SK-N-SH treated with all-trans-retinoic acid at 6 μM for 48 hours (cell line): ENCODE measurements at regions not wholly inside any gene's neighbourhood (a gene's known extent, or its start where the extent isn't known, plus 50 kb on each side); places are given as distances from the start of the nearest gene placed in this dataset.

Experiments
- ATAC-seq: fragments of 200-7000 bp; cut with Tn5 transposase; 3 replicates; pipeline ENCODE4 v1.9.1; 2020; ENCODE audit warnings: mild to moderate bottlenecking, moderate library complexity
- BACH2 ChIP-seq: fragments of 250-450 bp; sonication (Bioruptor Pico); IDR thresholded peaks from 2 replicates; pipeline ENCODE4 v1.9.0; 2021; ENCODE audit warnings: mild to moderate bottlenecking, borderline replicate concordance
- CSDC2 ChIP-seq: fragments of 250-450 bp; sonication (Bioruptor Pico); IDR thresholded peaks from 2 replicates; pipeline ENCODE4 v1.5.0; 2020; ENCODE audit warnings: mild to moderate bottlenecking, moderate library complexity
- ESRRG ChIP-seq: fragments of 250-450 bp; sonication (Bioruptor Pico); IDR thresholded peaks from 2 replicates; pipeline ENCODE4 v1.6.1; 2021; ENCODE audit warnings: mild to moderate bottlenecking
- GLIS3 ChIP-seq: fragments of 250-450 bp; sonication (Bioruptor Pico); IDR thresholded peaks from 2 replicates; pipeline ENCODE4 v1.5.0; 2020; ENCODE audit warnings: mild to moderate bottlenecking, moderate library complexity
- ISL1 ChIP-seq: fragments of 250-450 bp; sonication (Bioruptor Pico); IDR thresholded peaks from 2 replicates; pipeline ENCODE4 v2.1.2; 2022; ENCODE audit warnings: mild to moderate bottlenecking, moderate library complexity
- OSR1 ChIP-seq: fragments of 250-450 bp; sonication (Bioruptor Pico); IDR thresholded peaks from 2 replicates; pipeline ENCODE4 v1.8.0; 2022; ENCODE audit warnings: moderate library complexity, mild to moderate bottlenecking, inconsistent platforms
- PPARA ChIP-seq: fragments of 250-450 bp; sonication (Bioruptor Pico); IDR thresholded peaks from 2 replicates; pipeline ENCODE4 v1.5.0; 2020; ENCODE audit warnings: mild to moderate bottlenecking, borderline replicate concordance
- RARB ChIP-seq: fragments of 250-450 bp; sonication (Bioruptor Pico); IDR thresholded peaks from 2 replicates; pipeline ENCODE4 v1.8.0; 2021; ENCODE audit warnings: mild to moderate bottlenecking, moderate library complexity
- SNAI2 ChIP-seq: fragments of 250-450 bp; sonication (Bioruptor Pico); IDR thresholded peaks from 2 replicates; pipeline ENCODE4 v1.5.0; 2020; ENCODE audit warnings: mild to moderate bottlenecking, moderate library complexity
- TCF4 ChIP-seq: fragments of 250-450 bp; sonication (Bioruptor Pico); IDR thresholded peaks from 2 replicates; pipeline ENCODE4 v1.8.0; 2021; ENCODE audit warnings: mild to moderate bottlenecking, moderate library complexity, borderline replicate concordance
- TOX ChIP-seq: fragments of 250-450 bp; sonication (Bioruptor Pico); IDR thresholded peaks from 2 replicates; pipeline ENCODE4 v1.8.0; 2021; ENCODE audit warnings: mild to moderate bottlenecking, moderate library complexity, borderline replicate concordance
- ZC3H10 ChIP-seq: fragments of 250-450 bp; sonication (Bioruptor Pico); IDR thresholded peaks from 2 replicates; pipeline ENCODE4 v1.5.1; 2021; ENCODE audit warnings: mild to moderate bottlenecking, moderate library complexity
- ZFP3 ChIP-seq: fragments of 250-450 bp; sonication (Bioruptor Pico); IDR thresholded peaks from 2 replicates; pipeline ENCODE4 v1.5.0; 2020; ENCODE audit warnings: mild to moderate bottlenecking, moderate library complexity
- ZFP30 ChIP-seq: fragments of 450-650 bp; formaldehyde crosslinking; IDR thresholded peaks from 2 replicates; pipeline ENCODE4 v1.5.0; 2022; ENCODE audit warnings: mild to moderate bottlenecking, moderate library complexity
- ZNF565 ChIP-seq: fragments of 450-650 bp; formaldehyde crosslinking; conservative IDR thresholded peaks from 2 replicates; pipeline ENCODE4 v1.5.0; 2020; ENCODE audit warnings: low read depth, mild to moderate bottlenecking, moderate library complexity
- ZNF70 ChIP-seq: fragments of 450-650 bp; formaldehyde crosslinking; IDR thresholded peaks from 2 replicates; pipeline ENCODE4 v1.5.0; 2020; ENCODE audit warnings: mild to moderate bottlenecking, moderate library complexity
- ZNF8 ChIP-seq: fragments of 450-650 bp; formaldehyde crosslinking; IDR thresholded peaks from 2 replicates; pipeline ENCODE4 v1.5.0; 2020; ENCODE audit warnings: mild to moderate bottlenecking, moderate library complexity
- TF ChIP-seq, protein P1 (sequence below): fragments of 250-450 bp; sonication (Bioruptor Pico); IDR thresholded peaks from 2 replicates; pipeline ENCODE4 v1.8.0; 2020; ENCODE audit warnings: mild to moderate bottlenecking, moderate library complexity, borderline replicate concordance
- TF ChIP-seq, protein P2 (sequence below): fragments of 250-450 bp; sonication (Bioruptor Pico); IDR thresholded peaks from 2 replicates; pipeline ENCODE4 v1.5.1; 2021; ENCODE audit warnings: mild to moderate bottlenecking, moderate library complexity
- TF ChIP-seq, protein P3 (sequence below): fragments of 250-450 bp; sonication (Bioruptor Pico); IDR thresholded peaks from 2 replicates; pipeline ENCODE4 v1.5.1; 2020; ENCODE audit warnings: low read depth, mild to moderate bottlenecking, moderate library complexity
- TF ChIP-seq, protein P4 (sequence below): fragments of 250-450 bp; sonication (Bioruptor Pico); IDR thresholded peaks from 2 replicates; pipeline ENCODE4 v1.5.0; 2020; ENCODE audit warnings: mild to moderate bottlenecking, moderate library complexity
- TF ChIP-seq, protein P5 (sequence below): fragments of 250-450 bp; sonication (Bioruptor Pico); IDR thresholded peaks from 2 replicates; pipeline ENCODE4 v1.8.0; 2021; ENCODE audit warnings: low read depth, mild to moderate bottlenecking, moderate library complexity, borderline replicate concordance

DNA sequence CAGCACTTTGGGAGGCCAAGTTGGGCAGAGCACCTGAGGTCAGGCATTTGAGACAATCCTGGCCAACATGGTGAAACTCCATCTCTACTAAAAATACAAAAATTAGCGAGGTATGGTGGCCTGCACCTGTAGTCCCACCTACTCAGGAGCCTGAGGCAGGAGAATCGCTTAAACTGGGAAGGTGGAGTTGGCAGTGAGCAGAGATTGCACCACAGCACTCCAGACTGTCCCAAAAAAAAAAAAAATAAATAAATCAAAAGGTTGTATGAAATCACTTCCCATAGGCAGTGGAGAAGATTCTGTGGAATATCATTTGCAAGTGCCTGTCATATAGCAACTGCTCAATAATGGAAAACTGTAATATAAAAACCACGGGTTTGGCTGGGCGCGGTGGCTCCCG lies 65.1 kb upstream of the SERBP1 start:
- no peak for TF ChIP-seq TOX (CRISPR knock-in tag)
- TF ChIP-seq ZFP30 (CRISPR knock-in tag), result no peak
- TF ChIP-seq SNAI2 (CRISPR knock-in tag), result no peak
- TF ChIP-seq ESRRG (CRISPR knock-in tag), result no peak
- TF ChIP-seq GLIS3 (CRISPR knock-in tag), result no peak
- no peak for TF ChIP-seq ZNF8 (CRISPR knock-in tag)
- no peak for TF ChIP-seq PPARA (CRISPR knock-in tag)
- no peak for TF ChIP-seq TCF4 (CRISPR knock-in tag)
- TF ChIP-seq, protein P1, sequence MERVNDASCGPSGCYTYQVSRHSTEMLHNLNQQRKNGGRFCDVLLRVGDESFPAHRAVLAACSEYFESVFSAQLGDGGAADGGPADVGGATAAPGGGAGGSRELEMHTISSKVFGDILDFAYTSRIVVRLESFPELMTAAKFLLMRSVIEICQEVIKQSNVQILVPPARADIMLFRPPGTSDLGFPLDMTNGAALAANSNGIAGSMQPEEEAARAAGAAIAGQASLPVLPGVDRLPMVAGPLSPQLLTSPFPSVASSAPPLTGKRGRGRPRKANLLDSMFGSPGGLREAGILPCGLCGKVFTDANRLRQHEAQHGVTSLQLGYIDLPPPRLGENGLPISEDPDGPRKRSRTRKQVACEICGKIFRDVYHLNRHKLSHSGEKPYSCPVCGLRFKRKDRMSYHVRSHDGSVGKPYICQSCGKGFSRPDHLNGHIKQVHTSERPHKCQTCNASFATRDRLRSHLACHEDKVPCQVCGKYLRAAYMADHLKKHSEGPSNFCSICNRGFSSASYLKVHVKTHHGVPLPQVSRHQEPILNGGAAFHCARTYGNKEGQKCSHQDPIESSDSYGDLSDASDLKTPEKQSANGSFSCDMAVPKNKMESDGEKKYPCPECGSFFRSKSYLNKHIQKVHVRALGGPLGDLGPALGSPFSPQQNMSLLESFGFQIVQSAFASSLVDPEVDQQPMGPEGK (CRISPR knock-in tag), result no peak
- no peak for TF ChIP-seq OSR1 (CRISPR knock-in tag)

DNA sequence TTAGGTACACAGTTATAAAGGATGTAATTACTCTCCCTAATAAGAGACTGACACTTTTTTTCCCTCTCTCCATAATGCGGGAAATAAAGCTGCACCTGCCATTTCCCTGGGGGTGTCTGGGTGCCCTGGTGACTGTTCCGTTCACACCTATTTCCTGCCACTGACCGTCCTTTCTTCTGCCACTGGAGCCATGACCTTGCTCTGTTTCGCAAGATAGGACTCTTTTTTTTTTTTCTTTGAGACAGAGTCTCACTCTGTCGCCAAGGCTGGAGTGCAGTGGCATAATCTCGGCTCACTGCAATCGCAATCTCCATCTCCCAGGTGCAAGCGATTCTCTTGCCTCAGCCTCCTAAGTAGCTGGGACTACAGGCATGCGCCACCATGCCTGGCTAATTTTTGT lies 66.1 kb upstream of the SERBP1 start:
- TF ChIP-seq ZFP30 (CRISPR knock-in tag) (no peak), ESRRG (CRISPR knock-in tag) (no peak), BACH2 (CRISPR knock-in tag) (no peak), ZC3H10 (no peak), GLIS3 (CRISPR knock-in tag) (no peak), ZNF565 (no peak), TCF4 (CRISPR knock-in tag) (no peak)
- TF ChIP-seq, protein P1 (CRISPR knock-in tag), result no peak
- TF ChIP-seq, protein P2, sequence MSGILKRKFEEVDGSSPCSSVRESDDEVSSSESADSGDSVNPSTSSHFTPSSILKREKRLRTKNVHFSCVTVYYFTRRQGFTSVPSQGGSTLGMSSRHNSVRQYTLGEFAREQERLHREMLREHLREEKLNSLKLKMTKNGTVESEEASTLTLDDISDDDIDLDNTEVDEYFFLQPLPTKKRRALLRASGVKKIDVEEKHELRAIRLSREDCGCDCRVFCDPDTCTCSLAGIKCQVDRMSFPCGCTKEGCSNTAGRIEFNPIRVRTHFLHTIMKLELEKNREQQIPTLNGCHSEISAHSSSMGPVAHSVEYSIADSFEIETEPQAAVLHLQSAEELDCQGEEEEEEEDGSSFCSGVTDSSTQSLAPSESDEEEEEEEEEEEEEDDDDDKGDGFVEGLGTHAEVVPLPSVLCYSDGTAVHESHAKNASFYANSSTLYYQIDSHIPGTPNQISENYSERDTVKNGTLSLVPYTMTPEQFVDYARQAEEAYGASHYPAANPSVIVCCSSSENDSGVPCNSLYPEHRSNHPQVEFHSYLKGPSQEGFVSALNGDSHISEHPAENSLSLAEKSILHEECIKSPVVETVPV (CRISPR knock-in tag), result no peak
- ATAC-seq, result no peak

More for the DNA sequence above, 65.1 kb upstream of the SERBP1 start:
- ATAC-seq, result no peak

DNA sequence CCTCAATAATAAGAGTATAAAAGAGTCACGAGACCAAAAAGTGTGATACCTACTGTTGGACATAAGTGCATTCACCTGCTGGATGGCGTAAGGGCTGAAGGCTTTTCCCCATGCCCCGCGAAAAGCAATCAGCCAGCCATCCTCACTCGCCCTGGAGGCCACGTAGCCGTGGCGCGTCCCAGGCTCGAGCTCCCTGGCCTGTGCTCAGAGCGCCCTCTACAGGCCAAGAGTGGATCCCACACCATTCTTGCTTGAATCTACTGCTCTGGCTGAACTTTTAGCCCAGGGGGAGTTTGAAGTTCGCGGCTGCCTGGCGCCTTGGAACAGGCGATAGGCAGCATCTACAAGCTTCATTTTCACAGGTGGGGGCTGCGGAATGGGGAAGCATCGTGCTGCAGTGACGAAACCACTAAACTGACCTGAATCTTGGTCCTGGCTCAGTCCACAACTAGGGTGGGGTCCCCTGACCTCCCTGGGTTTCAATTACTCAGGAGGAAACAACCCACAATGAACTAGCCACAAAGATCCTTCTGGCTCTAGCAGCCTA lies 70.3 kb upstream of the SERBP1 start:
- ATAC-seq, result peak; percentile 100
- TF ChIP-seq, protein P3, sequence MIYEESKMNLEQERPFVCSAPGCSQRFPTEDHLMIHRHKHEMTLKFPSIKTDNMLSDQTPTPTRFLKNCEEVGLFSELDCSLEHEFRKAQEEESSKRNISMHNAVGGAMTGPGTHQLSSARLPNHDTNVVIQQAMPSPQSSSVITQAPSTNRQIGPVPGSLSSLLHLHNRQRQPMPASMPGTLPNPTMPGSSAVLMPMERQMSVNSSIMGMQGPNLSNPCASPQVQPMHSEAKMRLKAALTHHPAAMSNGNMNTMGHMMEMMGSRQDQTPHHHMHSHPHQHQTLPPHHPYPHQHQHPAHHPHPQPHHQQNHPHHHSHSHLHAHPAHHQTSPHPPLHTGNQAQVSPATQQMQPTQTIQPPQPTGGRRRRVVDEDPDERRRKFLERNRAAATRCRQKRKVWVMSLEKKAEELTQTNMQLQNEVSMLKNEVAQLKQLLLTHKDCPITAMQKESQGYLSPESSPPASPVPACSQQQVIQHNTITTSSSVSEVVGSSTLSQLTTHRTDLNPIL (CRISPR knock-in tag), result no peak
- no peak for TF ChIP-seq ZNF8 (CRISPR knock-in tag)
- TF ChIP-seq ZNF70 (CRISPR knock-in tag), result no peak
- TF ChIP-seq, protein P2 (CRISPR knock-in tag), result no peak
- no peak for TF ChIP-seq TOX (CRISPR knock-in tag)
- no peak for TF ChIP-seq OSR1 (CRISPR knock-in tag)
- no peak for TF ChIP-seq SNAI2 (CRISPR knock-in tag)
- TF ChIP-seq RARB (CRISPR knock-in tag), result no peak
- TF ChIP-seq PPARA (CRISPR knock-in tag), result no peak
- TF ChIP-seq ZFP3 (CRISPR knock-in tag), result no peak
- no peak for TF ChIP-seq TCF4 (CRISPR knock-in tag)
- no peak for TF ChIP-seq ESRRG (CRISPR knock-in tag)
- no peak for TF ChIP-seq ISL1 (CRISPR knock-in tag)
- TF ChIP-seq GLIS3 (CRISPR knock-in tag), result no peak
- TF ChIP-seq, protein P1 (CRISPR knock-in tag), result no peak
- TF ChIP-seq, protein P4, sequence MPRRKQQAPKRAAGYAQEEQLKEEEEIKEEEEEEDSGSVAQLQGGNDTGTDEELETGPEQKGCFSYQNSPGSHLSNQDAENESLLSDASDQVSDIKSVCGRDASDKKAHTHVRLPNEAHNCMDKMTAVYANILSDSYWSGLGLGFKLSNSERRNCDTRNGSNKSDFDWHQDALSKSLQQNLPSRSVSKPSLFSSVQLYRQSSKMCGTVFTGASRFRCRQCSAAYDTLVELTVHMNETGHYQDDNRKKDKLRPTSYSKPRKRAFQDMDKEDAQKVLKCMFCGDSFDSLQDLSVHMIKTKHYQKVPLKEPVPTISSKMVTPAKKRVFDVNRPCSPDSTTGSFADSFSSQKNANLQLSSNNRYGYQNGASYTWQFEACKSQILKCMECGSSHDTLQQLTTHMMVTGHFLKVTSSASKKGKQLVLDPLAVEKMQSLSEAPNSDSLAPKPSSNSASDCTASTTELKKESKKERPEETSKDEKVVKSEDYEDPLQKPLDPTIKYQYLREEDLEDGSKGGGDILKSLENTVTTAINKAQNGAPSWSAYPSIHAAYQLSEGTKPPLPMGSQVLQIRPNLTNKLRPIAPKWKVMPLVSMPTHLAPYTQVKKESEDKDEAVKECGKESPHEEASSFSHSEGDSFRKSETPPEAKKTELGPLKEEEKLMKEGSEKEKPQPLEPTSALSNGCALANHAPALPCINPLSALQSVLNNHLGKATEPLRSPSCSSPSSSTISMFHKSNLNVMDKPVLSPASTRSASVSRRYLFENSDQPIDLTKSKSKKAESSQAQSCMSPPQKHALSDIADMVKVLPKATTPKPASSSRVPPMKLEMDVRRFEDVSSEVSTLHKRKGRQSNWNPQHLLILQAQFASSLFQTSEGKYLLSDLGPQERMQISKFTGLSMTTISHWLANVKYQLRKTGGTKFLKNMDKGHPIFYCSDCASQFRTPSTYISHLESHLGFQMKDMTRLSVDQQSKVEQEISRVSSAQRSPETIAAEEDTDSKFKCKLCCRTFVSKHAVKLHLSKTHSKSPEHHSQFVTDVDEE (CRISPR knock-in tag), result no peak
- no peak for TF ChIP-seq BACH2 (CRISPR knock-in tag)
- TF ChIP-seq ZFP30 (CRISPR knock-in tag), result no peak
- TF ChIP-seq, protein P5, sequence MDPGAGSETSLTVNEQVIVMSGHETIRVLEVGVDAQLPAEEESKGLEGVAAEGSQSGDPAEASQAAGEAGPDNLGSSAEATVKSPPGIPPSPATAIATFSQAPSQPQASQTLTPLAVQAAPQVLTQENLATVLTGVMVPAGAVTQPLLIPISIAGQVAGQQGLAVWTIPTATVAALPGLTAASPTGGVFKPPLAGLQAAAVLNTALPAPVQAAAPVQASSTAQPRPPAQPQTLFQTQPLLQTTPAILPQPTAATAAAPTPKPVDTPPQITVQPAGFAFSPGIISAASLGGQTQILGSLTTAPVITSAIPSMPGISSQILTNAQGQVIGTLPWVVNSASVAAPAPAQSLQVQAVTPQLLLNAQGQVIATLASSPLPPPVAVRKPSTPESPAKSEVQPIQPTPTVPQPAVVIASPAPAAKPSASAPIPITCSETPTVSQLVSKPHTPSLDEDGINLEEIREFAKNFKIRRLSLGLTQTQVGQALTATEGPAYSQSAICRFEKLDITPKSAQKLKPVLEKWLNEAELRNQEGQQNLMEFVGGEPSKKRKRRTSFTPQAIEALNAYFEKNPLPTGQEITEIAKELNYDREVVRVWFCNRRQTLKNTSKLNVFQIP (CRISPR knock-in tag), result no peak
- TF ChIP-seq CSDC2 (CRISPR knock-in tag), result no peak
- TF ChIP-seq, all 23 proteins: peak for 0
